ENCODE measurements at regions not wholly inside any gene's neighbourhood (a gene's known extent, or its start where the extent isn't known, plus 50 kb on each side); places are given as distances from the start of the nearest gene placed in this dataset.

DNA sequence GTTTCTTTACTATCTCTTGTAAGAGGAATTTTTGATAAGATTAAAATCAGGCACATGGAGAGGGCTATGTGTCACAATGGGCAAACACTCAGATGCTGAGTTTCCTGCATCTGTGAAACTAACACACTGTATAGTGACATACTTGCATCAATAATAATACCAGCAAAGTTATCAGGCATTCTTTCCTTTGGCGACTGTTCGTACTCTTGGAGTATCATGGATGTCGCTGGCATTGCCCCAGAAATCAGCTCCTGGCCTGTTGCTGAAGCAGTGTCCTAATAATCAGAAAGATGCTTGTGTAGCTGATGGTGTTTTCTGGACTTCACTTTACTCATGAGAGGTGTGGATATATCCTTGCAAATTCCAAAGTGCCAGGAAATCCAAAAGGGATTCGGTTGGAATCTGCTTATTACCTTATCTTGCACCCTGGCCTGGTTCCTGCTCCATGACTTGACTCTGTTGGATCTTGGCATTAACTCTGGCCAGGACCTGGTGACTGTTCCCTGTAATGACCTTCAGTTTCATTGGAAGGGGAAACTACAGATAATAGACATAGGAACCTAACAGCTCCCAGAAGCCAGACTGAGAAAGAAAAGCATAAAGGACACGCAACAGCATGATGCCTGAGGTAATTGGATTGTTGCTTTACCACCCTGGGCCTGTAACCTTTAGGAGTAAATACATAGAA is 762.5 kb upstream of the GRIA3 start:
- Mint-ChIP-seq H3K4me1 (ENCODE audit: low read depth) (no peaks in the 10 kb centered on the region), H3K27me3 (no peaks in the 10 kb centered on the region), H3K9me3 (no peaks in the 10 kb centered on the region), H3K27ac (no peak overlapping the region), H3K4me3 (no peak overlapping the region), H3K36me3 (ENCODE audit: low read depth) (no peaks in the 10 kb centered on the region)

GRCh38 chrX:122422547-122422946 is 761.5 kb upstream of the GRIA3 start:
- no peaks in the 10 kb centered on the region for H3K4me1 Mint-ChIP-seq (ENCODE audit: low read depth)
- no peaks in the 10 kb centered on the region for H3K27me3 Mint-ChIP-seq
- no peak overlapping the region for H3K4me3 Mint-ChIP-seq
- H3K9me3 Mint-ChIP-seq = no peaks in the 10 kb centered on the region
- H3K36me3 Mint-ChIP-seq (ENCODE audit: low read depth) = no peaks in the 10 kb centered on the region
- H3K27ac Mint-ChIP-seq = no peak overlapping the region

DNA sequence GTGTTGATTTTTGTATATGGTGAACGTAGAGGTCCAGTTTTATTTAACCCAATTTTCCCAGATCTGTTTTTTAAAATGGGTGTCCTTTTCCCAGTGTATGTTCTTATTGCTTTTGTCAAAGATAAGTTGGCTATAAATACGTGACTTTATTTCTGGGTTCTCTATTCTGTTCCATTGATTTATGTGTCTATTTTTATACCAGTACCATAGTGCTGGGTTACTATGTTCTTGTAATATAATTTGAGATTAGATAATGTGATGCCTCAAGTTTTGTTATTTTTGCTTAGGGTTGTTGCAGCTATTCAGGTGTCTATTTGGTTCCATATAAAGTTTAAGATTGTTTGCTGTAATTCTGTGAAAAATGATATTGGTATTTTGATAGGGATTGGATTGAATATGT is 749.1 kb upstream of the GRIA3 start:
- H3K4me3 Mint-ChIP-seq = no peak overlapping the region
- no peaks in the 10 kb centered on the region for H3K27me3 Mint-ChIP-seq
- no peak overlapping the region for H3K27ac Mint-ChIP-seq
- peaks cover 4% of the 10 kb centered on the region for H3K9me3 Mint-ChIP-seq
- no peaks in the 10 kb centered on the region for H3K36me3 Mint-ChIP-seq (ENCODE audit: low read depth)
- H3K4me1 Mint-ChIP-seq (ENCODE audit: low read depth) = no peaks in the 10 kb centered on the region

- Mint-ChIP-seq H3K27ac (no peak overlapping the region), H3K36me3 (ENCODE audit: low read depth) (no peaks in the 10 kb centered on the region), H3K27me3 (no peaks in the 10 kb centered on the region), H3K9me3 (peaks cover 4% of the 10 kb centered on the region), H3K4me1 (ENCODE audit: low read depth) (no peaks in the 10 kb centered on the region), H3K4me3 (no peak overlapping the region)
Measured at GRCh38 chrX:122439831-122440230, 744.2 kb upstream of the GRIA3 start.

DNA sequence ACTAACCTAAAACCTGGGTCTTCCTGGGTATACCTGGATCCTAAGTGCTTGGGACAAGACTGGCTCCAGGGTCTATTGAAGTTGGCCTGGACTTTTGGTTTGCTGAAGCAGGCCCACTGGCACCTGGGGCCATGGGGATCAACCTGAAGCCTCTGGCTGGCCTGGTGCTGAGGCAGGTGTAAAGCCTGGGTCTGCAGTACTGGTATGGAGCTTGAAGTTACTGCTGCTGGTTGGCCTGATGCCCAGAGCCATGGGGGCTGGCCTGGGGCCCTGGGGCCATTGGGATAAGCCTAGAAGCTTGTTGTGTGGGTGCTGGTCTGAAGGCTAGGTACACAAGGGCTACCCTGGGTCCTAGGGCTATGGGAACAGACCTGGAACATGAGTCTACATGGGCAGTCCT is 743.2 kb upstream of the GRIA3 start:
- Mint-ChIP-seq H3K27ac (no peak overlapping the region), H3K4me1 (ENCODE audit: low read depth) (no peaks in the 10 kb centered on the region), H3K36me3 (ENCODE audit: low read depth) (no peaks in the 10 kb centered on the region), H3K9me3 (peaks cover 4% of the 10 kb centered on the region), H3K4me3 (no peak overlapping the region), H3K27me3 (no peaks in the 10 kb centered on the region)

DNA sequence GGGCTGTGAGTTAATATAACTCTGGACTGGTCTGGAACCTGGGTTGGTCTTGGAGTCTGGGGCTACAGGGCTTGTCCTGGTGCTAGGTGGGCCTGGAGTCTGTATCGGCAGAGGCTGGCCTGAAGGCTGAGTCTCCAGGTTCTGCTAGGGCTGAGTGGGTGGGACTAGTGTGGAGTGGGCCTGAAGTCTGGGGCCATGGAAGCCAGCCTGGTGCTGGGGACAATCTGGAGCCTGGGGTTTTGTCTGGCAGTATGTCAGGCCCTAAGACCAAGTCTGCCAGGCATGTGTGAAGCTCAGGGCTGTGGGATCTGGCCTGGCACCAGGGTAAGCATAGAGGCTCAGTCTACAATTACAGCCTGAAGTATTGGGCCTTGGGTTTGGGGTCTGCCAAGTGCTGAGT is 742.6 kb upstream of the GRIA3 start:
- H3K27me3 Mint-ChIP-seq = no peaks in the 10 kb centered on the region
- H3K4me1 Mint-ChIP-seq (ENCODE audit: low read depth) = no peaks in the 10 kb centered on the region
- no peak overlapping the region for H3K4me3 Mint-ChIP-seq
- H3K36me3 Mint-ChIP-seq (ENCODE audit: low read depth) = no peaks in the 10 kb centered on the region
- H3K27ac Mint-ChIP-seq = no peak overlapping the region
- H3K9me3 Mint-ChIP-seq = peaks cover 3% of the 10 kb centered on the region

DNA sequence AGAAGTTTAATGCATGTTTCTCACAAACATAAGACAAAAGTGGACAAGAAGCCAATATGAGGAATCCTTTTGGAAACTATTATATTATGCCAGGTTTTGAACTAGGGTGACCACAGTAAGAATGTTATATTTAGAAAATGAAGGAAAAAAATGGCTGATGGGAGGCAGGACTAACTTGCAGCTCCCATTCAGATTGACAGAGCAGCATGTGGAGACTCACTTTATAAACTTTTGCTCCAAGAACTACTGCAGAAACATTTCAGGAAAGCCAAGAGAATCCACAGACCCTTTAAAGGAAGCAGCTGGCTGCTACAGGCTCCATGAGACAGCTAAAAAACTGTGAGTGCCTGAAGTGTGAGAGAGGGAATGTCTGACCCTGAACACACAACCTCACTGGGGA is 738.6 kb upstream of the GRIA3 start:
- H3K9me3 Mint-ChIP-seq = no peaks in the 10 kb centered on the region
- H3K4me1 Mint-ChIP-seq (ENCODE audit: low read depth) = no peaks in the 10 kb centered on the region
- no peak overlapping the region for H3K4me3 Mint-ChIP-seq
- no peaks in the 10 kb centered on the region for H3K27me3 Mint-ChIP-seq
- H3K27ac Mint-ChIP-seq = no peak overlapping the region
- no peaks in the 10 kb centered on the region for H3K36me3 Mint-ChIP-seq (ENCODE audit: low read depth)

- Mint-ChIP-seq H3K27ac (no peak overlapping the region), H3K9me3 (no peaks in the 10 kb centered on the region), H3K27me3 (no peaks in the 10 kb centered on the region), H3K36me3 (ENCODE audit: low read depth) (no peaks in the 10 kb centered on the region), H3K4me1 (ENCODE audit: low read depth) (no peaks in the 10 kb centered on the region), H3K4me3 (no peak overlapping the region)
Measured at GRCh38 chrX:122464341-122464740, 719.7 kb upstream of the GRIA3 start.

DNA sequence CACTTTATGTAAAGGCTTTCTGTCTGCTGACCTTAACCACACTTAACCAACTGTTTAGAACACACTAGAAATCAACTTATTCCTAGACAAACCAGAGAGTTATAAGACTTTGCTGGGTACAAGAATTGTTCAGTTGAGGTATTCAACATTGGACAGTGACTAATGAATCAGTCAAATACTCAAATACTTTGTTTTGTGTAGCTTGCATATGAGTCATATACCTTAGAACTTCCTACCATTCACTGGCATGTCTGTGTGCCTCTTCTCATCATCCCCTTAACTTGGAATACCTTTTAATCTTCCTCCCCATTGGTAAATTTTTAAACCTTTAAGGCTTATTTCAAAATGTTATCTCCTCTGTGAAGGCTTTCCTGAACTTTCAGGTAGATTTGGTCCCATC is 708.8 kb upstream of the GRIA3 start:
- Mint-ChIP-seq H3K27ac (no peak overlapping the region), H3K4me1 (ENCODE audit: low read depth) (no peaks in the 10 kb centered on the region), H3K9me3 (peaks cover 3% of the 10 kb centered on the region), H3K27me3 (no peaks in the 10 kb centered on the region), H3K36me3 (ENCODE audit: low read depth) (no peaks in the 10 kb centered on the region), H3K4me3 (no peak overlapping the region)

- Mint-ChIP-seq H3K9me3 (peaks cover 6% of the 10 kb centered on the region), H3K4me1 (ENCODE audit: low read depth) (no peaks in the 10 kb centered on the region), H3K27me3 (no peaks in the 10 kb centered on the region), H3K4me3 (no peak overlapping the region), H3K36me3 (ENCODE audit: low read depth) (no peaks in the 10 kb centered on the region), H3K27ac (no peak overlapping the region)
Measured at GRCh38 chrX:122500556-122500955, 683.5 kb upstream of the GRIA3 start.

DNA sequence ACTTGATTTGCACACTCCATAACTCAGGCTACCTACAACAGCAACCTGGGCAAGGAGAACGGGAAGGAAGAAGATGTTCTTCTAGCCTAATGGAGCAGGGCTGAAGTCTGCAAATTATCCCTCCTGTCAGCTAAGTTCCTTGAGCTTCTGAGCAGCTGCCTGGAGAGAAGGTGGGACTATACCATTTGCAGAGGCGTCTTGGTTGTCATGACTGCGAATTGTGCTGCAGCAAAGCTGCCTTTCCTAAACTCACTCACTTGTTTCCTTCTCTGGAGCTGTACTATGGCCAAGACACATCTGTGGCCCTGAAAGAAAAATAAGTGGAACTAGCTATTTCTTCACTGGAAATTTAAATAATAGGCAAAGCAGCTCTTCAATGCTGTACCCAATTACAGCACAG is 682.4 kb upstream of the GRIA3 start:
- H3K36me3 Mint-ChIP-seq (ENCODE audit: low read depth) = no peaks in the 10 kb centered on the region
- H3K27me3 Mint-ChIP-seq = no peaks in the 10 kb centered on the region
- no peaks in the 10 kb centered on the region for H3K9me3 Mint-ChIP-seq
- no peak overlapping the region for H3K27ac Mint-ChIP-seq
- H3K4me3 Mint-ChIP-seq = no peak overlapping the region
- H3K4me1 Mint-ChIP-seq (ENCODE audit: low read depth) = no peaks in the 10 kb centered on the region

DNA sequence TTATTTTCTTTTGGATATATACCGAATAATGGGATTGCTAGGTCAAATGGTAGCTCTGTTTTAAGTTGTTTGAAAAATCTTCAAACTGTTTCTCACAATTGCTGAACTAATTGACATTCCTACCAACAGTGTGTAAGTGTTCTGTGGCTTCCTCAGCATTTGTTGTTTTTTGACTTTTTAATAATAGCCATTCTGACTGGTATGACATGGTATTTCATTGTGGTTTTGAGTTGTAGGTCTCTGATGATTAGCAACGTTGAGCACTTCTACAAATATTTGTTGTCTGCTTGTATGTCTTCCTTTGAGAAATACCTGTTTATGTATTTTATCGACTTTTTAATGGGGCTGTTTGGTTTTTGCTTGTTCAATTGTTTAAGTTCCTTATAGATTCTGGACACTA is 680.1 kb upstream of the GRIA3 start:
- Mint-ChIP-seq H3K36me3 (ENCODE audit: low read depth) (no peaks in the 10 kb centered on the region), H3K27ac (no peak overlapping the region), H3K4me1 (ENCODE audit: low read depth) (no peaks in the 10 kb centered on the region), H3K9me3 (no peaks in the 10 kb centered on the region), H3K27me3 (no peaks in the 10 kb centered on the region), H3K4me3 (no peak overlapping the region)

DNA sequence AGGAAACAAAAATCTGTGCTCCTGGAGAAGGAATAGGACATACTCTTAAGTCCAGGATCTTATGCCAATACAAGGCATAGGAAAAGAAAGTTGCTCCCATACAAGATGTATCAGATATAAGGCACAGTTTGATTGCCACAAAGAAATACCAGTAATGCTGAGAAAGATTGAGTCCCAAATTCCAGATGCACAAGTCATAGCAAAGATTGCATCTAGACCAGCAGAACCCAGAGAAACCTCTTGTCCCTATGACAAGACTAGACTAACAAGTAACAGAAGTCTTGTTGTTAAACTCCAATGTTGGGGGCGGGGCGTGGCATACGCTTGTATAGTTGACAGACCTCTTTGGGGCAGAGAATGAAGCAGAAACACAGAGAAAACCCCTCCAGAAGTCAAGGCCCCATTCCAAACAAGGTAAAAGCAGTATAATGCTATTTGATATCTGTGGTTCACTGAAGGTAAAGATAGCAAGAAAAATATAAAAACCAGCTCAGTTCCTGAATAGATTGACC is 671.5 kb upstream of the GRIA3 start:
- Mint-ChIP-seq H3K4me1 (ENCODE audit: low read depth) (no peaks in the 10 kb centered on the region), H3K36me3 (ENCODE audit: low read depth) (no peaks in the 10 kb centered on the region), H3K4me3 (no peak overlapping the region), H3K27ac (no peak overlapping the region), H3K9me3 (no peaks in the 10 kb centered on the region), H3K27me3 (no peaks in the 10 kb centered on the region)

GRCh38 chrX:122517786-122518185 is 666.3 kb upstream of the GRIA3 start:
- H3K9me3 Mint-ChIP-seq = no peaks in the 10 kb centered on the region
- H3K4me1 Mint-ChIP-seq (ENCODE audit: low read depth) = no peaks in the 10 kb centered on the region
- no peak overlapping the region for H3K4me3 Mint-ChIP-seq
- H3K27ac Mint-ChIP-seq = no peak overlapping the region
- no peaks in the 10 kb centered on the region for H3K36me3 Mint-ChIP-seq (ENCODE audit: low read depth)
- no peaks in the 10 kb centered on the region for H3K27me3 Mint-ChIP-seq

DNA sequence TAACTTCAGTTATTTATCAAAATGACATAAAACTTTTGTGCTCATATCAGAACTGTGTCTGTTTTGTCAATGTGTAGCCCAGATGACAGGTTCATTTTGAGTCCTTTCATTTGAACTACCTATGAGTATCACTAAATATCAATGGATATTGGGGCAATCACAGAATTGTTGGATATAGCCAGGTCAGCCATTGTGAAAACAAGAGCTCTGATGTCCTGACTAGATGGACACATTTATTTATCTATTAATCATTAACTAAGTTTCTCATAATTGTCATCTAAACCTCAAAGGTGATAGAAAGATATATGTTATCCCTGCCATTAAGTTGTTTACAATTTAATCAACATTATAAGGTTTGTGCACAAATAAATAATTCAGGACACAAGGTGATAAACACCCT is 638.3 kb upstream of the GRIA3 start:
- Mint-ChIP-seq H3K4me3 (no peak overlapping the region), H3K27me3 (no peaks in the 10 kb centered on the region), H3K4me1 (ENCODE audit: low read depth) (no peaks in the 10 kb centered on the region), H3K9me3 (peaks cover 4% of the 10 kb centered on the region), H3K36me3 (ENCODE audit: low read depth) (no peaks in the 10 kb centered on the region), H3K27ac (no peak overlapping the region)

DNA sequence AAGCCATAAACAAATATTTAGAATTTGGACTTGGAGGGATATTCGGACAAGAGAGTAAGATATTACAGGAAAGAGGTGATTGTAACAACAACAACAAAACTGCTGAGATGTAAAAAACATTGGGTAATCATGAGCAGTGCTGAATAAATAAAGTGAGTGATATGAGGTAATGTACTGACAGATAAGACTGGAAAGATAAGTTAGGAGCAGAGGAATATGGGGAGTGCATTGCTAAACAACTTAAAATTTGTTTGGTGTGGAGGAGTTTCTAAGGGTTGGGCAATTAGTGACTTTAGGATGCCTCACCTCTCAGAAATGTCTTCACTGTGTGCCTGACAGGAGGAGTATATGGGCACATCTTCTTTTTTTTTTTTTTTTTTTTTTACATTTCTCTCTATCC is 637.8 kb upstream of the GRIA3 start:
- no peaks in the 10 kb centered on the region for H3K36me3 Mint-ChIP-seq (ENCODE audit: low read depth)
- H3K4me1 Mint-ChIP-seq (ENCODE audit: low read depth) = no peaks in the 10 kb centered on the region
- H3K27me3 Mint-ChIP-seq = no peaks in the 10 kb centered on the region
- H3K9me3 Mint-ChIP-seq = peaks cover 4% of the 10 kb centered on the region
- H3K27ac Mint-ChIP-seq = no peak overlapping the region
- H3K4me3 Mint-ChIP-seq = no peak overlapping the region
